Upper lobe of right lung (tissue), 1 donor: ENCODE measurements at regions not wholly inside any gene's neighbourhood (a gene's known extent, or its start where the extent isn't known, plus 50 kb on each side); places are given as distances from the start of the nearest gene placed in this dataset.
"Not testable (repeated sequence)": the region's sequence is repeated elsewhere in the genome, so short reads cannot be mapped to it uniquely, and the experiment has no call there.

Experiments used
- ATAC-seq: fragments of 200-7000 bp; cut with Tn5 transposase; one replicate; pipeline ENCODE4 v1.9.1; 2020; ENCODE audit warnings: mild to moderate bottlenecking, moderate library complexity
- DNase-seq: peaks from one replicate; pipeline ENCODE4 v3.0.0-alpha.2; 2020
- H3K27ac ChIP-seq: fragments of 200-600 bp; one replicate; pipeline ENCODE4 v1.8.0; 2022
- H3K27me3 ChIP-seq: fragments of 200-600 bp; one replicate; pipeline ENCODE4 v1.8.0; 2022; ENCODE audit warnings: mild to moderate bottlenecking
- H3K36me3 ChIP-seq: fragments of 200-600 bp; one replicate; pipeline ENCODE4 v1.8.0; 2022
- H3K4me1 ChIP-seq: fragments of 200-600 bp; one replicate; pipeline ENCODE4 v1.8.0; 2022
- H3K4me3 ChIP-seq: fragments of 200-600 bp; one replicate; pipeline ENCODE4 v1.8.0; 2022; ENCODE audit warnings: mild to moderate bottlenecking
- H3K9me3 ChIP-seq: fragments of 200-600 bp; one replicate; pipeline ENCODE4 v1.8.0; 2022
- intact Hi-C: fragments of 100-400 bp; cut with DNase I; formaldehyde crosslinking; loops from one replicate; pipeline ENCODE4 v1.11.0; 2022
- TF ChIP-seq, protein P1 (sequence below): fragments of 200-600 bp; IDR thresholded peaks from one replicate; pipeline ENCODE4 v1.8.0; 2022; ENCODE audit warnings: antibody characterized with exemption
- donor health status: DM: no; HTN: yes; CAD: no; lungs with severe emphysema.

DNA sequence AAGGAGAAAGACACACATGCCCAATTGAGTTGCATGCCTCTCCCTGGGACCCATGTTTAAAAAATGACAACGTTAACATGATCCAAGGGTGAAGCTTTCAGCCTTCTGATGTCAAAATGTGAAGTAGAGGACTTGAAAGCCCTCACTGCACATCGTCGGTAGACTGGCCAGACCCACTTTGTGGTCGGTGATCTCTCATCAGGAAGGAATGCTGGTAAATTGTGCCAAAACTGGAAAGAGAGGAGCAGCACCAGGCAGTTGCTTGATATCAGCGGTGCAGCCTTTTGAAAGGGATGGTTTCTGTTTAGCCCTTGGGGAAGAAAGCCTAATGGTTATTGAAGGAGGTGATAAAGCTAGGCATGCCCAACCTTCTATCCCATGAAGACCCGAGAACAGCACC, 125.3 kb upstream of the MARCHF11 start:
- Histone ChIP-seq H3K36me3 (no peaks in the 10 kb centered on the region), H3K9me3 (no peaks in the 10 kb centered on the region), H3K4me1 (no peaks in the 10 kb centered on the region), H3K27me3 (no peaks in the 10 kb centered on the region), H3K27ac (no peak overlapping the region), H3K4me3 (no peak overlapping the region)
- intact Hi-C loops = no loop called here
- DNase-seq = no peak
- no peak for ATAC-seq
- TF ChIP-seq, protein P1, sequence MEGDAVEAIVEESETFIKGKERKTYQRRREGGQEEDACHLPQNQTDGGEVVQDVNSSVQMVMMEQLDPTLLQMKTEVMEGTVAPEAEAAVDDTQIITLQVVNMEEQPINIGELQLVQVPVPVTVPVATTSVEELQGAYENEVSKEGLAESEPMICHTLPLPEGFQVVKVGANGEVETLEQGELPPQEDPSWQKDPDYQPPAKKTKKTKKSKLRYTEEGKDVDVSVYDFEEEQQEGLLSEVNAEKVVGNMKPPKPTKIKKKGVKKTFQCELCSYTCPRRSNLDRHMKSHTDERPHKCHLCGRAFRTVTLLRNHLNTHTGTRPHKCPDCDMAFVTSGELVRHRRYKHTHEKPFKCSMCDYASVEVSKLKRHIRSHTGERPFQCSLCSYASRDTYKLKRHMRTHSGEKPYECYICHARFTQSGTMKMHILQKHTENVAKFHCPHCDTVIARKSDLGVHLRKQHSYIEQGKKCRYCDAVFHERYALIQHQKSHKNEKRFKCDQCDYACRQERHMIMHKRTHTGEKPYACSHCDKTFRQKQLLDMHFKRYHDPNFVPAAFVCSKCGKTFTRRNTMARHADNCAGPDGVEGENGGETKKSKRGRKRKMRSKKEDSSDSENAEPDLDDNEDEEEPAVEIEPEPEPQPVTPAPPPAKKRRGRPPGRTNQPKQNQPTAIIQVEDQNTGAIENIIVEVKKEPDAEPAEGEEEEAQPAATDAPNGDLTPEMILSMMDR = no peak

DNA sequence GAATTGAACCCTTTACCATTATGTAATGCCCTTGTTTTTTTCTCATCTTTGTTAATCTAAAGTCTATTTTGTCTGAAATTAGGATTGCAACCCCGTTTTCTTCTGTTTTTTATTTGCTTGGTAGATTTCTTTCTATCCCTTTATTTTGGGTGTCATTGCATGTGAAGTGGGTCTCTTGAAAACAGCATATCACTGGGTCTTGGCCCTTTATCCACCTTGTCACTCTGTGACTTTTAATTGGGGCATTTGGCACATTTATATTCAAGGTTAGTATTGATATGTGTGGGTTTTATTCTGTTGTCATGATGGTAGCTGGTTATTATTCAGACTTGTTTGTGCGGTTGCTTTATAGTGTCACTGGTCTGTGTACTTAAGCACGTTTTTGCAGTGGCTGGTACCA, 117.4 kb upstream of the MARCHF11 start:
- H3K9me3 ChIP-seq = no peaks in the 10 kb centered on the region
- H3K36me3 ChIP-seq = no peaks in the 10 kb centered on the region
- H3K27ac ChIP-seq = no peak overlapping the region
- no peak for DNase-seq
- H3K4me1 ChIP-seq = no peaks in the 10 kb centered on the region
- H3K4me3 ChIP-seq = no peak overlapping the region
- no peaks in the 10 kb centered on the region for H3K27me3 ChIP-seq
- intact Hi-C loops = no loop called here
- TF ChIP-seq, protein P1 = no peak
- no peak for ATAC-seq

DNA sequence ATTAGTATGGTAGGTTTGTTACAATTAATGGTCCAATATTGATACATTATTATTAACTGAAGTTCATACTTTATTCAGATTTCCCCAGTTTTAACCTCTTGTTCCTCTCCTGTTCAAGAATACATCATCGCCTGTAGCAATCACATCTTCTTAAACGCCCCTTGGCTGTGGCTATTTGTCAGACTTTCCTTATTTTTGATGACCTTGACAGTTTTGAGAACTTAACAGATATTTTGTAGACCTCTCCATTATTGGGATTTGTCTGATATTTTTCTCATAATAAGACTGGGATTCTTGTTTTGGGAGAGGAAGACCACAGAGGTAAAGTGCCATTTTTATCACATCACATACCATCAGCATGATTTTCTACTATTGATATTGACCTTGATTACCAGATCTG, 112.3 kb upstream of the MARCHF11 start:
- Histone ChIP-seq H3K27ac (no peak overlapping the region), H3K36me3 (no peaks in the 10 kb centered on the region), H3K4me3 (no peak overlapping the region), H3K4me1 (no peaks in the 10 kb centered on the region), H3K9me3 (no peaks in the 10 kb centered on the region), H3K27me3 (no peaks in the 10 kb centered on the region)
- no peak for ATAC-seq
- no peak for DNase-seq
- intact Hi-C loops = no loop called here
- TF ChIP-seq, protein P1 = no peak

DNA sequence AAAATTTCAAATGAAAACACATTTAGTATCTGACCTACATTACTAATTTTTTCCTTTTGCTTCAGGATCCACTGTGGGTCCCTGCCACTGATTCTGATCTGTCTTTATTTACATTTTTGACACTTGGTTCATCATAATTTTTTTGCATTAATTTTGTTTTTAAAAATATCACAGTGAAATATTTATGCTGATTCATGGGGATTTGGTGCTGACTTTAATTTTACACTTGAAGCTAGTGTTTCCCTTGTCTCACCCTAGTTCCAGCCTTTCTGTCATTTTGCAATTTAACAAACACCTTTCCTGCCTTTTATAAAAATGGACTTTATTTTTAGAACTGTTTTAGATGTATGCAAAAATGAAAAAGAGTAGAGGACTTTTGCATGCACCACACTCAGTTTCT, 111.9 kb upstream of the MARCHF11 start:
- Histone ChIP-seq H3K9me3 (no peaks in the 10 kb centered on the region), H3K4me1 (no peaks in the 10 kb centered on the region), H3K36me3 (no peaks in the 10 kb centered on the region), H3K27ac (no peak overlapping the region), H3K4me3 (no peak overlapping the region), H3K27me3 (no peaks in the 10 kb centered on the region)
- TF ChIP-seq, protein P1 = no peak
- no peak for ATAC-seq
- DNase-seq = no peak
- intact Hi-C loops = no loop called here

DNA sequence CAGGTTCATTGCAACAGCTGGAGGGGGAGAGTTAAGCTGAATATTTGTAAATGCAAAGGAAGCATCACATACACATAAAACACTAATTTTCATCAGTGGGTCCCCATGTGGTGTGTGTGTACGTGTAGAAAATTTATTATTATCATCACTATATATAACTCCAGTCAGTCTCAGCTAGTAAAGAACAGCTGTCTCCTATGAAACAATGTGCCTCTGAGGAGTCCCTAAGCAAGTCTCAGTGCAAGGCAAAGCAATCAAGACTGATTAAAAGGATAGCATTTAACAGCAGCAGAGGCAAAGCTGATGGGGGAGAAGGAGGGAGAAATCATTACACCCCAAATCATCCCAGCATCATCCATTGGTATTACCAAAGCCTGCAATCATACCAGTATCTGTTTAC, 104.2 kb upstream of the MARCHF11 start:
- intact Hi-C loops = no loop called here

DNA sequence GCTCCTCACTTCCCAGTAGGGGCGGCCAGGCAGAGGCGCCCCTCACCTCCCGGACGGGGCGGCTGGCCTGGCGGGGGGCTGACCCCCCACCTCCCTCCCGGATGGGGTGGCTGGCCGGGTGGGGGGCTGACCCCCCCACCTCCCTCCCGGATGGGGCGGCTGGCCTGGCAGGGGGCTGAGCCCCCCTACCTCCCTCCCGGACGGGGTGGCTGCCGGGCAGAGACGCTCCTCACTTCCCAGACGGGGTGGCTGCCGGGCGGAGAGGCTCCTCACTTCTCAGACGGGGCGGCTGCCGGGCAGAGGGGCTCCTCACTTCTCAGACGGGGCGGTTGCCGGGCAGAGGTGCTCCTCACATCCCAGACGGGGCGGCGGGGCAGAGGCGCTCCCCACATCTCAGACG, 97.3 kb upstream of the MARCHF11 start:
- H3K27ac ChIP-seq, intact Hi-C loops, DNase-seq, H3K9me3 ChIP-seq, H3K27me3 ChIP-seq, H3K4me3 ChIP-seq, ATAC-seq, H3K4me1 ChIP-seq, H3K36me3 ChIP-seq: not testable (repeated sequence)

More for the DNA sequence above, 104.2 kb upstream of the MARCHF11 start:
- Histone ChIP-seq H3K36me3 (no peaks in the 10 kb centered on the region), H3K4me3 (no peak overlapping the region), H3K27ac (no peak overlapping the region), H3K4me1 (no peaks in the 10 kb centered on the region), H3K27me3 (no peaks in the 10 kb centered on the region), H3K9me3 (no peaks in the 10 kb centered on the region)
- DNase-seq (no peak), ATAC-seq (no peak)
- TF ChIP-seq, protein P1 = no peak
